GM12865 (cell line): ENCODE measurements at regions not wholly inside any gene's neighbourhood (a gene's known extent, or its start where the extent isn't known, plus 50 kb on each side); places are given as distances from the start of the nearest gene placed in this dataset.

Source experiments
- DNase-seq: peaks from one replicate; pipeline ENCODE4 v3.0.0; 2010; ENCODE audit warnings: low read depth
- H3K4me3 ChIP-seq: 2 replicates; pipeline ENCODE4 v1.5.1; 2011; ENCODE audit warnings: mild to moderate bottlenecking, low read depth, low read length, control low read depth
- TF ChIP-seq, protein P1 (sequence below): IDR thresholded peaks from 2 replicates; pipeline ENCODE4 v1.5.1; 2011; ENCODE audit warnings: low read length, control low read depth, low read depth, inconsistent platforms; ENCODE audit not compliant: insufficient read depth; ENCODE audit errors: missing control alignments

DNA sequence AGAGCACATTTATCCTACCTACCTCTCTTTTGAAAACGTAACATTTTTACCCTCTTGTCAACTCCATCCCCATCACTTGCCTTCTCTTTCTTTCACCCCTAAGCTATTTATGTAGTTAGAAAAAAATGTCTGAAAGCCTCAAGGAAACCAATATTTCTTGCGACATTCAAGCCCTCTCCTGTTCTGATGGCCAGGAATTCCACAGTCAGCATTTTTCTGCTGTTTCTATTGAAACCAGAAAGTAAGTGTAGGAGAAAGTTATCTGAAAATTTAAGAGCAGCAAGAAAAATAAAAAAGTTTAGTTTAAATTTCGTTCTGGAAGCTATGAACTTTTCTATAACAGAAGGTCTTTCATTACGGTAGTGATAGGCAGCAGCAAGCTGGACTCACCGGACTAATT is 247.6 kb upstream of the PBX1 start:
- no peak overlapping the region for H3K4me3 ChIP-seq
- TF ChIP-seq, protein P1, sequence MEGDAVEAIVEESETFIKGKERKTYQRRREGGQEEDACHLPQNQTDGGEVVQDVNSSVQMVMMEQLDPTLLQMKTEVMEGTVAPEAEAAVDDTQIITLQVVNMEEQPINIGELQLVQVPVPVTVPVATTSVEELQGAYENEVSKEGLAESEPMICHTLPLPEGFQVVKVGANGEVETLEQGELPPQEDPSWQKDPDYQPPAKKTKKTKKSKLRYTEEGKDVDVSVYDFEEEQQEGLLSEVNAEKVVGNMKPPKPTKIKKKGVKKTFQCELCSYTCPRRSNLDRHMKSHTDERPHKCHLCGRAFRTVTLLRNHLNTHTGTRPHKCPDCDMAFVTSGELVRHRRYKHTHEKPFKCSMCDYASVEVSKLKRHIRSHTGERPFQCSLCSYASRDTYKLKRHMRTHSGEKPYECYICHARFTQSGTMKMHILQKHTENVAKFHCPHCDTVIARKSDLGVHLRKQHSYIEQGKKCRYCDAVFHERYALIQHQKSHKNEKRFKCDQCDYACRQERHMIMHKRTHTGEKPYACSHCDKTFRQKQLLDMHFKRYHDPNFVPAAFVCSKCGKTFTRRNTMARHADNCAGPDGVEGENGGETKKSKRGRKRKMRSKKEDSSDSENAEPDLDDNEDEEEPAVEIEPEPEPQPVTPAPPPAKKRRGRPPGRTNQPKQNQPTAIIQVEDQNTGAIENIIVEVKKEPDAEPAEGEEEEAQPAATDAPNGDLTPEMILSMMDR, result no peak
- no peak for DNase-seq

DNA sequence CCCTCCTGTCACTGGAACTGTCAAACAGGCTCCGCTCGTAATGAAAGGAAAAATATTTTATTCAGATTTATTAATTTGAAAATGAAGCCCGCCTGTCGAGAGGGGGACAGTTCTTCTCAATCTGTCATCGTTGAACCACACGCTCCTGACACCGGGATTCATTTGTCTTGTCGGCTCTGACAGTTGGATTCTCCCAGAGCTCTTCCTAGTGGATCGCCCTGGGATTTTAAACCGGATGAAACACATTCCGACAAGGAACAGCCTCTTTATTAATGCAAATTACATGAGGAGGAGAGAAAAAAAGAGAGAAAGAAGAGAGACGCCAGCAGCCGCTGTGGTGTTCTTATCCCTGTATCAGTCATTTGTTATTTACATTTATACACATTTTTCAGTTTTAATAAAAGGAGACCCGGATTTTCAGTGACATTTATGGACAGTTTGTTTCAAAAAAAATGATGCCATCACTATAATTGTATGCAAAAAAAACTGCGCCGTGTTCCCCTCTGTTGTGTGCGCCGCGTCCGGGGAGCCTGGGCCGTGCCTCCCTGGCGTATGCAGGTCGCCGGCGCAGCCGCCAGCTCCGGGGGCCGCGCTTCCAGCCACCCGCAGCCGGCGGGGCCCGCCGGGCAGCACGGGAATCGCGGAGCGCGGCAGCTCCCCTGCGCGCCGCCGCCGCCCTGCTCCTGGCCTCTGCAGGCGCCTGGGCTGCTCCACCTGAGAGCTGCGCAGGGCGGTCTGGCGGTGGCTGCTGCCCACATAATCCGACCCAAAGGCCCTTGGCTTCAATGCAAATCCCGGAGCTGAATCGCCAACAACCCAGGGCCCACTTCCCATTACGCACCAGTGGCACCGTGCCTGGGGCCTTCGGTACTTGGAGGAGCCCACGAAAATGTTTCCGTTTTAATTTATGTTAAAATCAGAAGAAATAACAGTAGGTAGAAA is 237.9 kb upstream of the PBX1 start:
- TF ChIP-seq, protein P1, result no peak
- H3K4me3 ChIP-seq, result no peak overlapping the region
- no peak for DNase-seq

DNA sequence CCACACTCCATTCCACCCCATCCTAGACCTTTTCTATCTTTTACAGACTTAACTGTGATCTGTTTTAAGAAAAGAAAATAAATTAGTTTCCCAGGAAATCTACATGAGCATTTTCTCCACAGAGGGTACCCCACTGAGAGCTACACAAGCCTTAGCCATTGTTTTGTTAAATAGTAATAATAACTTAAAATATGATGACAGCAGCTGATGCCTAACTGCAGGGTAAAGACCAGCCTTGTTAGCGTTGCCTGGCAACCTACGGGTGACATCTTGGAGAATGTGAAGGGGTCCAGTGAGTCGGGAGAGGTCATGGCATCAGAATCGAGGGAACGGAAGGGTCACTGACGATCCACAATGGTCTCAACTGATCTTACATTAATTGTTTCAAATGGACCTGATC is 233.2 kb upstream of the PBX1 start:
- no peak for DNase-seq
- no peak overlapping the region for H3K4me3 ChIP-seq
- TF ChIP-seq, protein P1, result no peak

DNA sequence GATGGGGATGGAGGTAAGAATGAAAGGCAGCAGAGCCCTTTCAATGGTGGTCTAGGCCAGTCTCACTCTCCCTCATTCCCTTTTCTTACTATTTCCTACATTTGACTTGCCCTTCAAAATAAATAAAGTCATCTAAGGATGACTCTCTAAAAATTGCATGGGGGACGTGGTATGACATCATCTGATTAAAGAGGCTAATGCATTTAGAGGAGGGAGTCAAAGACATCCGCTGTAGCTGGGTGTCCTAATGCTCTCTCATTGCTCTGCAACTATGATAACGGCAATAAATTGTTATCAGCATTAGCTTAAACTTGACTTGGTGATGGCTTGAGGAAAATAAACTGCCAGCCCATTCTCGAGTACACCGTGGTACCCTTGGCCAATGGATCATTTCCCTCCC is 225.6 kb upstream of the PBX1 start:
- TF ChIP-seq, protein P1, result no peak

DNA sequence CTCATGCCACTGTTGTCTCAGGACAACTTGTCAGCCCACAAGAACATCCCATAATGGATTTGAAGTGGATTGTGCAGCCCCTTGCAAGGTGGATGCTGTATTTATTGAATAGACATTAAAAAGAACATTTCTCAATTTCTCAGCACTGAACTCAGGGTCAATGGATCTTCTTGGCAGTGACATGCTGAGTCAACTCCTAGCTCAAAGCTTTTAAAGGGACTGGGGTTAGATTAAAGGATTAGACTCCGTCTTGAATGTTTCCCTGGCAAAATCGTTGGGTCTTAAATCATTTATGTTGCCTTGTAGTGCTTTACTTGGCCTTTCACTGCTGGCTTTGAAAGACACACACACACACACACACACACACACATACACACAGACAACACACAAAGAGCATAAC is 221.6 kb upstream of the PBX1 start:
- H3K4me3 ChIP-seq, result no peak overlapping the region
- TF ChIP-seq, protein P1, result no peak
- DNase-seq, result no peak

More for the DNA sequence above, 225.6 kb upstream of the PBX1 start:
- H3K4me3 ChIP-seq, result no peak overlapping the region
- DNase-seq, result no peak

DNA sequence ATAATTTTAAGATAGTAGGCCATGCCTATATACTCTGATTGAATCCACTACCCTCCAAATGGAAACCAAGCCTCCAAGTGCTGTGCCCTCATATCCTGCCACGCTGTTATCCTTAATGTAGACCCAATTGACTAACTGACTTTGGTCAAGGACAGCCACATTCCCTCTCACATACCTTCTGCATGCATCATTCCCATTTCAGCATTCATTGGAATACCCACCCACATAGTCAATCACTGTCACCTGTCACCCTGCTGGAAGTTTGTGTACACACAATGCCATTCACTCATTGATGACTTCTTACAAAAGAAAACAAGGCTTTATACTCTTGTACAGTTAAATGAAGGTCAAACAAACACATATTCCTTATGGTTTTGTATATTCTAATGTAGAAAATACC is 221.1 kb upstream of the PBX1 start:
- DNase-seq, result no peak
- TF ChIP-seq, protein P1, result no peak
- H3K4me3 ChIP-seq, result no peak overlapping the region
